Duodenal mucosa (tissue), 2 donors: ENCODE measurements at regions not wholly inside any gene's neighbourhood (a gene's known extent, or its start where the extent isn't known, plus 50 kb on each side); places are given as distances from the start of the nearest gene placed in this dataset.
A peak's percentile ranks its signal among the peaks of the same experiment; 100 is the strongest.

Source experiments
- H3K27ac ChIP-seq: one replicate; pipeline ENCODE4 v1.7.0; 2013; ENCODE audit warnings: low read depth, low read length
- H3K27me3 ChIP-seq, 2 donors: one replicate each; pipeline ENCODE4 v1.7.0; 2013; ENCODE audit warnings: low read length in 2 of 2, control low read depth in 1 of 2; ENCODE audit not compliant: insufficient read depth in 2 of 2, control insufficient read depth in 1 of 2
- H3K36me3 ChIP-seq, 2 donors: one replicate each; pipeline ENCODE4 v1.7.0; 2013; ENCODE audit warnings: low read length in 2 of 2, control low read depth in 1 of 2; ENCODE audit not compliant: insufficient read depth in 2 of 2, control insufficient read depth in 1 of 2
- H3K4me1 ChIP-seq, 2 donors: one replicate each; pipeline ENCODE4 v1.7.0; 2013; ENCODE audit warnings: low read length in 2 of 2, control low read depth in 1 of 2; ENCODE audit not compliant: insufficient read depth in 2 of 2, control insufficient read depth in 1 of 2
- H3K4me3 ChIP-seq, 2 donors: one replicate each; pipeline ENCODE4 v1.7.0; 2013; ENCODE audit warnings: low read length in 2 of 2, low read depth in 1 of 2
- H3K9ac ChIP-seq, 2 donors: one replicate each; pipeline ENCODE4 v1.7.0; 2013; ENCODE audit warnings: low read length in 2 of 2, low read depth in 1 of 2
- H3K9me3 ChIP-seq, 2 donors: one replicate each; pipeline ENCODE4 v1.7.0; 2013; ENCODE audit warnings: low read length in 2 of 2, control low read depth in 1 of 2; ENCODE audit not compliant: control insufficient read depth in 1 of 2

DNA sequence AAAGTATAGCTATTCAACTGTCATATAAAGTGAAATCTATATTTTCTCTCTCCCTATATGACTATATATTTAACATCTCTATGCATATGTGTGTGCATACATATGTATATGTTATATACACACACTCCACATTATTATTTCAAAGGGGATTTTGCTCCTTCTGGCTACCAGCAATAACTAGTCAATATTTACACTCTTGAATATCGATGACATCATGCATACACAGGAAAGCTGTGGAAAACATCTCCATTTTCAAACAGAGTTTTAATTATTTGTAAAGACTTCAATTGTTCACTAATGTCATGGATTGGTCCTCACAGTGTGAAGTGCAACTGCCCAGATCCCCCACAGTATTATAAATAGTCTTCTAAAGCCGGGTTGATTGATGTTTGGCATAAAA is 195.9 kb upstream of the TCF4 start:
- no peaks in the 10 kb centered on the region for H3K9me3 ChIP-seq
- H3K27ac ChIP-seq = no peak overlapping the region
- no peaks in the 10 kb centered on the region for H3K36me3 ChIP-seq
- H3K9ac ChIP-seq = no peak overlapping the region
- no peaks in the 10 kb centered on the region for H3K4me1 ChIP-seq
- peaks cover 0 to 9% of the 10 kb centered on the region in 2 donors for H3K27me3 ChIP-seq
- H3K4me3 ChIP-seq = no peak overlapping the region

DNA sequence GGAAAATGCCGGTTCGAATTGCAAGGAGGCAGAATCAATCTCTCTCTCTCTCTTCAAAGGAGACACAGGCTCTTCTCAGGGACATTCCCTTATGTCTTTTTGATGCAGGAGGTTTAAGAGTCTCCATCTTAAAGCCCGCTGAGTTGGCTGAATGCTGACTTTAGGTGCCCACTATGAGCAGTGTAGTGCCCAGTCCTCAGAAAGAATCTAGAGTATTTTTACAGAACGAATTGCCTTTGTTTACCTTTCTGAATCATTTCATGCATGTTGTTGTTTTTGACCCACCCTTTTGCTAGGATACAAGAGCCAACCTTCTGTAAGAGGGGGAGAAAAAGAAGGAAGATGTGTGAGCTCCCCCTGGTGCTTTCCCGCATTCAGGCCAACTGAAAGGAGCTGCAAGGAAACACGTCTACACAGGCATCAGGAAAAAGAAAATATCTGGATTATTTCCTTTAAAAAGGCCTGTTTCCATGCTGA is 193.5 kb upstream of the TCF4 start:
- Histone ChIP-seq H3K9me3 (no peaks in the 10 kb centered on the region), H3K9ac (no peak overlapping the region), H3K4me3 (no peak overlapping the region), H3K4me1 (no peaks in the 10 kb centered on the region), H3K36me3 (no peaks in the 10 kb centered on the region), H3K27ac (no peak overlapping the region), H3K27me3 (peaks cover 0 to 9% of the 10 kb centered on the region in 2 donors)

DNA sequence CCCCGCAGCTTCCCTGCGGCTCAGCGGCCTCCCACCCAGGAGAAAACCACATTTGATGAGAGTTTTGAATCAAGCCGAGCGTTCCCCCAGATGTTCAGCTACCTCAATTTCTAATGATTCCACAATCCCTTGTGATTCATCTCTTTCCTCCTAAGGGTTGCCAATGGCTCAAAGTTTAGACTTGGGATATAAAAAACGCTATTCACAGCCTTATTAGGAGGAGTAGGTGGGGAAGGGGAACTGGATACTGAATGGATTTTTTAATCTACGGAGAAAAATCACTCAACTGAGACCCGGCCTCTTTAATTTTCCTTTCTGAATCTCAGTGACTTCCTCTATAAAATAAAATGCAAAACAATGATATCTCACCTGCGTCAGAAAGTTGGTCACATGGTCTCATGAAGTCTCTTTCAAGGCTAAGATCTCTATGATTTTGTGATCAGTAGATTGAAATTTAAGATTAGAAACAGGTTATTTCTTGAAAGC is 192.6 kb upstream of the TCF4 start:
- Histone ChIP-seq H3K9me3 (no peaks in the 10 kb centered on the region), H3K27me3 (peaks cover 0 to 9% of the 10 kb centered on the region in 2 donors), H3K36me3 (no peaks in the 10 kb centered on the region), H3K4me1 (no peaks in the 10 kb centered on the region), H3K9ac (no peak overlapping the region), H3K4me3 (peak overlapping the region; percentile 40 to 52), H3K27ac (no peak overlapping the region)

DNA sequence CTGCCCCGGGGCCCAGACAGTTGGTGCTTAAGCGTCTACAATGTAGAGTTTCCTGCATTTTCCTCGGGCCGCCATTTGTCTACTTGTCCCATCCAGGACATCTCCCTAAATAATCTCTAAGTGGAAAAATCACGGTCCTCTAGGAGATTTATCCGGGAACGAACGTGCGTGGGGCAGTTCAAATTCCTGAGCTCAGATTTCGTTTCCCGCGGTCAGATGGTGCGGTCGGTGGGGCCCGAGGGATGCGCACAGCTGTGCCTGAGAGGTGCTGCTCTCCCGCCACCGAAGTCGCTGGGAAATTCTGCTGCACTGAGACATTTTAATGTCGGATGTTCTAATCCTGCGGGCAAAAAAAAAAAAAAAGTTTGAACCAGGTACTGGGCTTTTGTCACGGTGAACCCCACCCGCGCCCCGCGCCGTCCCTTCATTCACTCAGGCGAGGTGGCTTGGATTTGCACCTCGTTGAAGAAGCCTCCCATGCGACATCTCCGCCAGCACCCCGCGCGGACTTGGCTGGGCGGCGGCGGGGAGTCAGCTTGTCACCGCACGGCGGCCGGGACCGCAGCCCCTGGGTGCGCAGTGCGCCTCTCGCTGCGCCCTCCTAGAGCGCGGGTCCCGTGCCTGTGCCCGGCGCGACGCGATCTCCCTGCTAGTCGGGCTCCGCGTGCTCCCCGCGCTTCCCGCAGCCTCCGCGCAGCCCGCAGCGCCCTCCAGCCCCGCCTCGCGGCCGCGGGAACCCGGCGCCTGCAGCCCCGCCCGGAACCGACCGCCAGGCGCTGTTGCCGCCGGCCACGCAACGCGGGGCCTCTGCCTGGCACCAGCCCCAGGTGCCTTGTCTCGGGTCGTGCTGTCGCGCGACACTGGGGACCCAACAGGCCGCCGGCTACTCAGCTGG is 191.9 kb upstream of the TCF4 start:
- Histone ChIP-seq H3K36me3 (no peaks in the 10 kb centered on the region), H3K9ac (peak overlapping the region in 1 of 2 donors; percentile 21), H3K27ac (peak overlapping the region; percentile 10), H3K9me3 (no peaks in the 10 kb centered on the region), H3K27me3 (peaks cover 0 to 9% of the 10 kb centered on the region in 2 donors), H3K4me1 (no peaks in the 10 kb centered on the region), H3K4me3 (peak overlapping the region; percentile 52 to 57)

DNA sequence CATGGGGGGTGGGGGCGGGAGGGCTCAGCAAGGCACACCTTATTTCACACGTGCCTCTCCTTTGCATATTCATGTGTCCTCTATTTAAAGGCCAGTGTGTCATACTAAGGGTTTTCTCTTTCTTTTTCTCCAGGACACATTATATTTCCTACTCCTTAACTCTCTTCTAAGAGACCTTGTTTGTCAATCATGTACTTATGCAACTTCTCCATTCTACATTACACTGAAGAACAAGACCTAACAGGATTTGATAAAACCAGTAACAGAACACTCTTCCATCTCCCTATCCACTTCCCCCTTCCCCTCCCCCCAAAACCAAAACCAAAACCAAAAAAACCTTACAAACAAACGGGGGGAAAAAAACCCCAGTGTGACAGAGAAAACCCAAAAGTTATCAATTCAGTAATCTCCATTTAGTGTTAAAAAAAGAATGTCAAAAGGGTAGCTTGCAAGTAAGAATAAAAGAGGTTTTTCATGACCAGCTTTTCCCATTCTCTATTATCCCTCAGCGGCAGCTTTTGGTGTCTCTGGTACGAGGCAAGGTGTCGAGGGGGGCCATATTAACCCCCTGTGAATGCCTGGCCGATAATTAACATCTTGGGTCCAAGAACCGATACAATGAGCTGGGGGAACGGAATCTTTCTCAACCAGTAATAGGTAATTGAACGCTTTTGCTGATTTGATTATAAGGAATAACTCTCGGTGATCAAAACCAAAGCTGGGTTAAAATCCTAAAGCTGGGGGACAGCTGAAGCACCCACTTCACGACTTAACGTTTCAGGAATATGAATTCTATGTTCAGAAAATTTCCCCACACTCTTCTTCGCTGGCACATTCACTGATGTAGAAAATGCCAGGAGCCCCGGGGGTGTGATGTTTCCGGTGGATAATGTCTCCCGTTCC is 191.0 kb upstream of the TCF4 start:
- Histone ChIP-seq H3K36me3 (no peaks in the 10 kb centered on the region), H3K4me3 (peak overlapping the region; percentile 52 to 57), H3K9me3 (no peaks in the 10 kb centered on the region), H3K9ac (peak overlapping the region in 1 of 2 donors; percentile 21), H3K4me1 (no peaks in the 10 kb centered on the region), H3K27me3 (peaks cover 0 to 9% of the 10 kb centered on the region in 2 donors), H3K27ac (no peak overlapping the region)

DNA sequence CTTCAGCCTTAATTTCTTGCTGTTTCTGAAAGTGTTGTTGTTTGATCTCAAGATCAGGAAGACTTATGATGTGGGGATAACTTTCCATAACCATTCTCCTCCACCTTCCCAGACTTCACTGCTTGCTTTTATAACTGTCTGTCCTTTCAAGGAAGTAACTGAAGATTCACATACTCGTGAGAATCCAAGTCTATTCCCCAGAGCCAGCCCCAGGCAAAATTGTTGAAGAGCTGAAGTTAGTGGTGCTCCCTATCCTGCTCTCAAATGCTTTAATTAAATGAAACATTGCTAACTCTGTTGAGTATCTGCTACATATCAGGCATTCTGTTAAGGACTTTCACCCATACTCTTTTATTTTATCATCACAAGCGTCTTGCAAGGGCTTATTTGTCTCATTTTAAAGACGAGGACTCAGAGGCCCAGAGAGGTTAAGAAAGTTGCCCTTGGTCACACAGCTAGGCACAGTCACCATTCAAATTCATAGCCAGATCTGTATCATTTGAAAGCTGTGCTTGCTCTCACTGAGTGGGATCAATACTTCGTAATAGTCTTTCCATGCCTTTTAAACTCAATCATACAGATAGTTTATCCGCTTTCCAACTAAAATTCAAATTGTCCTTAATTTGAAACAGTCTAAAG is 189.8 kb upstream of the TCF4 start:
- Histone ChIP-seq H3K27ac (no peak overlapping the region), H3K36me3 (no peaks in the 10 kb centered on the region), H3K9ac (no peak overlapping the region), H3K4me1 (no peaks in the 10 kb centered on the region), H3K4me3 (no peak overlapping the region), H3K9me3 (no peaks in the 10 kb centered on the region), H3K27me3 (peaks cover 0 to 9% of the 10 kb centered on the region in 2 donors)

DNA sequence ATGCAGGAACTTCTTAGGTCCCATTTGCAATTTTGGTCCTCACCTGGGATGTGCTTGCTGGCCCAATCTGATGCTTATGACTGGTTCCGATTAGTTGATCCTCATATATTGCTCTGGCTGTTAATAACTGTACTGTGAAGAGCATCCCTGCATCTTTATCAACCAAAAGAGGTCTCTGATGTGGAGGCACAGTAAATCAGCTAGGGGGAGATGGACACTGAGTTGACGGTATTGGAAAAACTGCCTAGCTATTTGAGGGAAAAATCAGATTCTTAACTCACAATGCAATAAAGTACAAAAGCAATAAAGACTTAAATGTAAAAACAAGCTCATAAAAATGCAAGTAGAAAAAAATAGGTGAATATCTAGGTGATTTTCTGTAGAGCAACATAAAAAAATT is 188.0 kb upstream of the TCF4 start:
- Histone ChIP-seq H3K4me3 (no peak overlapping the region), H3K27me3 (peaks cover 0 to 9% of the 10 kb centered on the region in 2 donors), H3K9ac (no peak overlapping the region), H3K36me3 (no peaks in the 10 kb centered on the region), H3K4me1 (no peaks in the 10 kb centered on the region), H3K27ac (no peak overlapping the region), H3K9me3 (no peaks in the 10 kb centered on the region)

DNA sequence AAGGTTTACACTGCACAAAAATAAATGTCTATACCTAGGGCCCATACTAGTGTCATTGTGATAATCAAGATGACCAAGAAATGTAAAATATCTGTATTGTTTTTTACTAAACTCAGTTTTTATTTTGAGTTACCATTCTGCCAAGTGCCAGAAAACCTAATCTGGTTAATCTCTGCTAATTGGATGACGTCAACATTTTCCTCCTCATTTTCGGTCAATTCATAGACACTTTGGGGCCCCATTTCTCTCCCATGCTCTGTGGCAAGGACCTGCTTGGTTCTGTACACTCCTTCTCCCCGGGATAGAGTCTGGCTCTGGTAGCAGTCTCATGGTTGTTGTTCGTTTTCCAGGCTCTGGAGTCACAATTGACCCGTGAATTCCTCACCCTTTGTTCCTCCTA is 186.5 kb upstream of the TCF4 start:
- Histone ChIP-seq H3K4me3 (no peak overlapping the region), H3K27me3 (peaks cover 0 to 4% of the 10 kb centered on the region in 2 donors)

DNA sequence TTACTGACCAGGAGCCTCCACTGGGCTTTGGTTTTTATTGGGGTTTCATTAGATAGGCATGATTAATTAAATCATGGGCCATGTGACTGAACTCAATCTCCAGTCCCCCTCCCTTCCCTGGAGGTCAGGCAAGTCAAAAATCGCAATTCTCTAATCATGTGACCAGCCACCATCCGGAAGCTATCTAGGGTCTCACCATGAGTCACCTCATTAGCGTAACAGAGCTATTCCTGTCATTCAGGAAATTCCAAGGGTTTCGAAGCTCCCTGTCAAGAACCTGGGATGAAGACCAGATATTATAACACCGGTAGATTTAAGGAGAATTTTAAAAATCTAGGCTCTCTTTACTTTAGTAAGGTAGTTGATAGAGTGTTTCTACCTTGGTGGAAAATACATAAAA is 180.3 kb upstream of the TCF4 start:
- H3K9me3 ChIP-seq = no peaks in the 10 kb centered on the region
- no peaks in the 10 kb centered on the region for H3K27me3 ChIP-seq
- H3K4me3 ChIP-seq = no peak overlapping the region
- H3K9ac ChIP-seq = no peak overlapping the region
- H3K36me3 ChIP-seq = no peaks in the 10 kb centered on the region
- no peaks in the 10 kb centered on the region for H3K4me1 ChIP-seq
- no peak overlapping the region for H3K27ac ChIP-seq

More for the DNA sequence above, 186.5 kb upstream of the TCF4 start:
- H3K4me1 ChIP-seq = no peaks in the 10 kb centered on the region
- no peak overlapping the region for H3K27ac ChIP-seq
- H3K36me3 ChIP-seq = no peaks in the 10 kb centered on the region
- no peak overlapping the region for H3K9ac ChIP-seq
- H3K9me3 ChIP-seq = no peaks in the 10 kb centered on the region
